NCI-H774 (cell line): ENCODE measurements at regions not wholly inside any gene's neighbourhood (a gene's known extent, or its start where the extent isn't known, plus 50 kb on each side); places are given as distances from the start of the nearest gene placed in this dataset.
"Not testable (repeated sequence)": the region's sequence is repeated elsewhere in the genome, so short reads cannot be mapped to it uniquely, and the experiment has no call there.

Source experiments
- DNase-seq: peaks from one replicate; lab custom pipeline; 2025; lab: John Stamatoyannopoulos, UW

DNA sequence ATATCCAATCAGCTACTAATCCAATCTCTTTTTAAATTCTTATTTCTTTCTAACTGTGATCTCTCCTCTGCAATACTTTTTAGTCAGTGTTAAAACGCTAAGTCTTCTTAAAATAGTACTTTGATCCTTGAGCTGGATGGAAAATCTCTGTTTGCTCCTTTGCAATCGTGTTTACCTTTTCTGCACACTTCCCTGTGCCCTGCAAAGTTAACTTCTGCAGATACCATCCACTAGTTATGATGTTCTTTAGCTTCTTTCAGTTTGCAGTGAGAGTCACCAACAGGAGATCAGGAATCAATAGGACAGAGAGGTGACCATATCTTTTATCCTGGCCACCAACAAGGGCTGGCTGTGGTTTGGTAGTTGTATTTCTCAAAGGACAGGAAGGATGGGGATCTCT, 391.5 kb downstream of the GASK1B start:
- DNase-seq: no peak

DNA sequence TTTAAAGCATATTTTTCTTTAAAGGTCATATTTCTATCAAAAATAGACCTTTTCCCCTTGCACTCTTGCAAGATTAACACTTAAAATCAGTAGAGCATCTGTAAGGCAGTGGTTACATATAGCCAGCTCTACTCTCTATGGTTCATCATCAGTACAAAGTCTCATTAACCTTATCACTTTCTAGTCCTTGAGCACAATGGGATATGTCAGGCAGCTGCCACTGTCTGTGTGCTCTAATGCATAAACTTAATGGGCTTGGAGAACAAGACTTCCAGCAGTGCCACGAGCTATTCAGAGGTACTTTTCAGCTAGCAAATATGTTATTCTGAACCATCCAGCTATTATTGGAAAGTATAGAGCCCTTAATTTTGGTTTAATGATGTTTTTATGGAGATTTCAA, 393.7 kb downstream of the GASK1B start:
- DNase-seq: no peak

- no peak for DNase-seq
Observed at GRCh38 chr4:157776930-157777528, 395.8 kb downstream of the GASK1B start.

DNA sequence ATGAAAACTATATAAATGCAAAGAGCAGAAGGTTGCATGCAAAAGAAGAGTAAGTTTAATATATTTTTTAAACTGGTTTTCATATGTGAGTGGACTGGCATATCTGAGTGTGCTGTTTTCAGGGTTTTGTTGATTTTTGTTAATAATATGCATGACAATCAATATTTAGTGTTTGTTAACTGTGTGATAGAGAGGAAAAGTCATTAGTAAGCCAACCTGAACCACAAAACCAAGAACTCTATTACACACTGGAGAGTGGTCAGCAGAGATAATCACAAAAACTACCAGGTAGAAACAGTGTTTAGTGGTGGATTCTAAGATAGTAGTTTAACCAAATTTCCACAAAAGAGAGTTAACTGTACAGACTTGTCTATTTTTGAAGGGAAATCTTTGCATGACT, 396.9 kb downstream of the GASK1B start:
- DNase-seq: no peak

DNA sequence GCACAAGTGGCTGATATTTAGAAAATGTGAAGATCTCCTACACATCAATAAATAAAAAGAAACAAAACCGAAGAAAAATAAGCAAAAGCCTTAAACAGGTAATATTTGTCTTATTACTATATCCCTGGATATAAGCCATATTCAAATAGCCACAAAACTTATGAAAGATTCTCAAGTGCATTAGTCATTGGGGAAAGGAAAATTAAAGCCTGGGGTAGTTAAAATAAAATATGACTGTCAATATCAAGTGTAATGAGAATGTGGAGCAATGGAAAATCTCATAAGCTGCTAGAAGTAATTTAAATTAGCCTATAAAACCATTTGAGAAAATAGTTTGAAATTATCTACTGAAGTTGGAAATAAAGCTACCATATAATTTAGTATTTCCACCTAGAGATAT, 399.9 kb downstream of the GASK1B start:
- DNase-seq: no peak

DNA sequence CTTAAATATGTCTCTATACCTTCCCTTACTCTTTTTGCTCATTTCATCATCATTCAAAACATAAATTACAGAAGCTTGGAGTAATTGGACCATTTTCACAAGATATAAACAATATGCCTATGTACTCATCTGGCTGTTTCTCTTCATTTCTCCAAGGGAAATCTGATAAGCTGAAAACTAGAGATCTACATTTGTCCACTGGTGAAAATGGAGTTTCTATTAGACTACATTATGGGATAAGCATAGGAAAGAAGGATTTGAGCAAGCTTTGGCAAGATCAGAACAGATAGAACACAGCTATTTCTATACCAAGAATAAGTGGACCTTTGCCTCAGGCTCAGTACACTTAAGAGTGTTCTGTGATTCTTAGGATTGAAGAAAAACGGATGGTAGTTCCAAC, 404.4 kb downstream of the GASK1B start:
- no peak for DNase-seq

GRCh38 chr4:157763490-157763889, 409.3 kb downstream of the GASK1B start:
- DNase-seq: no peak

DNA sequence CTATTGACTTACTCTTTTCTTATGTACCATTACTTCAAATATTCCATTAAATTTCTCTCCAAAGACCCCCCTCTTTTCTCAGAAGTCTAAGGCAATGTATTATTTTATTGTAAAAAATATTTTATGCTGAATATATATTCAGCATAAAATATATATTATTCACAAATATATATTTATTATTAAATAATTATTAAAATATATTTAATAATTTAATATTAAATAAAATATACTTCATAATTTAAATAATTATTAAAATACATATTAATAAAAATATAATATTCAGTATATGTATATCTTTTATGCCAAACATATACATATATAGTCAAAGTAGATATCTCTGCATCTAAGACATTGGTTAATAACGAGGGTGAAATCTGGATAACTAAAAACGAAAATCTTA, 418.4 kb downstream of the GASK1B start:
- no peak for DNase-seq

- no peak for DNase-seq
Observed at GRCh38 chr4:157751631-157752030, 421.2 kb downstream of the GASK1B start.

GRCh38 chr4:157741642-157742041, 431.2 kb downstream of the GASK1B start:
- DNase-seq: no peak

GRCh38 chr4:157739242-157739641, 433.6 kb downstream of the GASK1B start:
- no peak for DNase-seq

GRCh38 chr4:157728215-157728614, 444.6 kb downstream of the GASK1B start:
- no peak for DNase-seq

- DNase-seq: no peak
Observed at GRCh38 chr4:157727163-157727562, 445.7 kb downstream of the GASK1B start.

GRCh38 chr4:157722146-157722545, 450.7 kb downstream of the GASK1B start:
- DNase-seq: no peak

- no peak for DNase-seq
Observed at GRCh38 chr4:157713342-157713741, 459.5 kb downstream of the GASK1B start.

- DNase-seq: no peak
Observed at GRCh38 chr4:157706155-157706554, 466.7 kb downstream of the GASK1B start.

DNA sequence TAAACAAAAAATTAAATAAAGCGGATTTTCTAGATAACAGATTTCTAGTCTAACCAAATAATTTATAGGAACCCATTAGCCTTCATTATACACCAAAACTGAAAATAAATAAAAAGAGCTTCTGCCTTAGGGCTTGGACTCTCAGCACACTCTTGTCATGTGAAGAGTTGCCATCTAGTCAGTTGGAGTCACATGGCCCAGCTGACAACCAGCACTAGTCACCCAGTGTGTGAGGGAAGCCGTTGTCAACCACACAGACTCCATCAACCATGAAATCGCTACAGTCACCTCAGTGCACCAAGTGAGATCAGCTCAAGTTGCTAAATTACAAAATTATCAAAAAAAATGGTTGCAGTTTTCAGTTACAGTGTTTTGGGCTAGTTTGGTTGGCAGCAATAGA, 470.0 kb downstream of the GASK1B start:
- no peak for DNase-seq

DNA sequence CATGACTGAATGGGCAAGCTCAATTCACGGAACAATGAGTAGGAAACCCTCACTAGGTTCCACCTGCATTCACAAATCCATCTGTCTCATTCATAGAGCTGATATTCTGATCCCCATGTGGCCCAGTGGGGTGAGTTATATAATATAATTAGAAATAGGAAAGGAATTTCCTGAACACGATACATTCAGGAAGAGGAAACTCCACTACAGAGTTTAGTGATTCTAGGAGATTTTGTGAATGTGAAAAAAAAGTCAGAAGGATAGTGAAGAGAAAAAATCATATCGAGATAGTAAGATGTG, 471.2 kb downstream of the GASK1B start:
- DNase-seq: no peak

DNA sequence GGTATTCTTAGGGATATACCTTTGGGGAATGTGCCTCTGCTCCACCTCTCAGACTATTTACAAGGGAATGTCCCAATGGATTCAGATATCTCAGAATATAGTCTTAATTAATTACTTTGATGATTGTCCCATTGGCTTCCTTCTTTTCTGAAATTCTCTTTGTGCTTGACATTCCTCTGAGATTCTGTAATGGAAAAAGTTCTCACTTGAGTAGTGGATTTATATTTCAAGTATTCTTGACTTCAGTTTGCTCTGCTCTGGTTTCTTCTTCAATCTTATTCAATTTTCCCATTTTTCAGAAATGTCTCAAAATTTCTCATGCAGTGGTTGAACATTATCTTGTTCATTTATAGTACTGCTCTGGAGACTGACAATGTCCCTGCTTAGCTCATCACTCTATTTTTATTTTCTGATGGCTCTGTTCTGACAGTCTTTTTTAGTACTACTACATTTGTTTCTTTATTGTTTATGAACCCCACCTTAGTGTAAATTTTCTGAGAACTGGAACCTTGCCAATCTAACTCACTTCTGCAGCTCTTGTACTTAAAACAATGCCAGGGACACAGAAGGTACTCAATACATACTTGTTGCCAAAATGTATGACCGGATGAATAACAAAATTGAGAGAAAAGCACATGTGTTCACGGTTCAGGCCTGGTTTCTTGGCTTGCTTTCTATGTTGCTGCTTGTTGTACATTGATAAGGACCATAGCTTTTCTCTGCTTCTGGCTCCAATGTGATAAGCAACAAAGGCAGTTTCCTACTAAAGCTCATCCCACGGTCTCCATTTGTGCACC, 471.7 kb downstream of the GASK1B start:
- DNase-seq: no peak

- no peak for DNase-seq
Observed at GRCh38 chr4:157689476-157689875, 468.9 kb downstream of the GRIA2 start.

- no peak for DNase-seq
Observed at GRCh38 chr4:157687971-157688370, 467.4 kb downstream of the GRIA2 start.

- DNase-seq: not testable (repeated sequence)
Observed at GRCh38 chr4:157679326-157679725, 458.8 kb downstream of the GRIA2 start.

- no peak for DNase-seq
Observed at GRCh38 chr4:157678478-157678877, 457.9 kb downstream of the GRIA2 start.

- no peak for DNase-seq
Observed at GRCh38 chr4:157674699-157675098, 454.2 kb downstream of the GRIA2 start.
